Endothelial cell of umbilical vein (primary cell): ENCODE measurements at regions not wholly inside any gene's neighbourhood (a gene's known extent, or its start where the extent isn't known, plus 50 kb on each side); places are given as distances from the start of the nearest gene placed in this dataset.

Experiments used
- BruUV-seq: library from RNA; stranded (reverse); fragments of 400-500 nt; replicated peaks from 2 replicates; lab custom pipeline; 2021; lab: Mats Ljungman, UMichigan
- CTCF ChIA-PET: fragments of 300-600, 350-600 bp; sonication (Branson Sonifier 250); formaldehyde crosslinking; loops from one replicate; lab custom pipeline; 2021; ENCODE audit warnings: antibody characterized with exemption, inconsistent platforms; lab: Charles Lee
- POLR2A ChIA-PET: fragments of 300-600, 350-600 bp; sonication (Branson Sonifier 250); formaldehyde crosslinking; loops from one replicate; lab custom pipeline; 2021; ENCODE audit warnings: antibody characterized with exemption, inconsistent platforms; lab: Charles Lee
- DNase-seq: peaks from one replicate; pipeline ENCODE4 v3.0.0-alpha.2; 2011; ENCODE audit warnings: low read depth, low spot score
- FAIRE-seq: peaks from 2 replicates; lab custom pipeline; 2011; peaks lifted over from hg19 to GRCh38; lab: Jason Lieb, UNC
- H2AFZ ChIP-seq: 2 replicates; pipeline ENCODE4 v1.6.0; 2012; ENCODE audit warnings: low read depth, low read length, control low read depth, inconsistent platforms
- H3K27ac ChIP-seq: 2 replicates; pipeline ENCODE4 v1.5.1; 2011; ENCODE audit warnings: low read depth, mild to moderate bottlenecking, control low read depth, low read length, moderate library complexity; ENCODE audit not compliant: insufficient read depth
- H3K27me3 ChIP-seq, 2 experiments: 2 replicates each; pipeline versions ENCODE4 v1.6.0 to v1.6.1; 2011; ENCODE audit warnings: low read length in 2 of 2, mixed read lengths in 1 of 2; ENCODE audit not compliant: control insufficient read depth in 2 of 2, insufficient read depth in 2 of 2
- H3K36me3 ChIP-seq, 2 experiments: 2 replicates in 1 of 2; 3 replicates in 1 of 2; pipeline ENCODE4 v1.5.1; 2011; ENCODE audit warnings: low read length in 2 of 2, mild to moderate bottlenecking in 1 of 2, moderate library complexity in 1 of 2; ENCODE audit not compliant: control insufficient read depth in 2 of 2, insufficient read depth in 2 of 2; ENCODE audit errors: extremely low read depth in 1 of 2
- H3K4me1 ChIP-seq: 3 replicates; pipeline ENCODE4 v1.5.1; 2011; ENCODE audit warnings: mild to moderate bottlenecking, low read length; ENCODE audit not compliant: control insufficient read depth, insufficient read depth; ENCODE audit errors: extremely low read depth
- H3K4me2 ChIP-seq: 2 replicates; pipeline ENCODE4 v1.6.1; 2011; ENCODE audit warnings: low read length, control low read depth, mixed read lengths; ENCODE audit not compliant: insufficient read depth
- H3K4me3 ChIP-seq, 3 experiments: fragments of 200-600 bp in 1 of 3; sonication (generic), shearing (Covaris generic) in 1 of 3; replicated peaks in 1 of 3; 2 replicates each; pipeline ENCODE4 v1.5.1; 2011 to 2016; ENCODE audit warnings: control low read depth in 3 of 3, low read length in 3 of 3, mild to moderate bottlenecking in 2 of 3, inconsistent platforms in 1 of 3, low read depth in 1 of 3, moderate library complexity in 1 of 3; ENCODE audit not compliant: insufficient read depth in 1 of 3
- H3K79me2 ChIP-seq: 2 replicates; pipeline ENCODE4 v1.6.0; 2012; ENCODE audit warnings: low read length, inconsistent platforms; ENCODE audit not compliant: control insufficient read depth, insufficient read depth
- H3K9ac ChIP-seq: replicated peaks from 2 replicates; pipeline ENCODE3; 2011; ENCODE audit warnings: low read length, control low read depth; ENCODE audit not compliant: insufficient read depth; ENCODE audit errors: extremely low read depth
- H3K9me1 ChIP-seq: replicated peaks from 3 replicates; pipeline ENCODE4 v1.6.0; 2011; ENCODE audit warnings: mild to moderate bottlenecking, low read length; ENCODE audit not compliant: control insufficient read depth, insufficient read depth; ENCODE audit errors: extremely low read depth
- H3K9me3 ChIP-seq: replicated peaks from 2 replicates; pipeline ENCODE4 v1.5.1; 2012; ENCODE audit warnings: low read length, inconsistent platforms; ENCODE audit not compliant: control insufficient read depth, insufficient read depth
- H4K20me1 ChIP-seq: replicated peaks from 2 replicates; pipeline ENCODE3; 2011; ENCODE audit warnings: mild to moderate bottlenecking, low read length; ENCODE audit not compliant: control insufficient read depth, insufficient read depth; ENCODE audit errors: extremely low read depth
- CTCF ChIP-seq, 2 donors: IDR thresholded peaks; 1 replicate in 1 of 2; 2 replicates in 1 of 2; pipeline ENCODE4 v1.5.1; 2011; ENCODE audit warnings: low read length in 2 of 2, mild to moderate bottlenecking in 2 of 2, moderate library complexity in 2 of 2, control low read depth in 1 of 2, inconsistent platforms in 1 of 2, low read depth in 1 of 2; ENCODE audit not compliant: insufficient read depth in 1 of 2; ENCODE audit errors: extremely low read depth in 1 of 2
- EZH2 ChIP-seq: IDR thresholded peaks from 2 replicates; pipeline ENCODE4 v1.6.1; 2012; ENCODE audit warnings: borderline replicate concordance, low read depth, mild to moderate bottlenecking, moderate library complexity, low read length, inconsistent platforms; ENCODE audit not compliant: severe bottlenecking
- FOS ChIP-seq: IDR thresholded peaks from 2 replicates; pipeline ENCODE4 v1.6.1; 2011; ENCODE audit warnings: mild to moderate bottlenecking, low read length, moderate library complexity, borderline replicate concordance; ENCODE audit not compliant: insufficient read depth
- GATA2 ChIP-seq: IDR thresholded peaks from 2 replicates; pipeline ENCODE4 v1.7.0; 2011; ENCODE audit warnings: low read depth, mild to moderate bottlenecking, moderate library complexity, mixed read lengths, low read length; ENCODE audit not compliant: insufficient read length, insufficient read depth
- JUN ChIP-seq: IDR thresholded peaks from 2 replicates; pipeline ENCODE4 v1.6.1; 2011; ENCODE audit warnings: borderline replicate concordance, low read depth; ENCODE audit not compliant: insufficient read length, insufficient read depth
- MAX ChIP-seq: IDR thresholded peaks from 2 replicates; pipeline ENCODE4 v1.6.1; 2011; ENCODE audit not compliant: insufficient read depth, insufficient read length
- MYC ChIP-seq: IDR thresholded peaks from one replicate; pipeline ENCODE4 v1.6.1; 2011; ENCODE audit warnings: mild to moderate bottlenecking, low read depth, low read length
- POLR2A ChIP-seq: IDR thresholded peaks from 2 replicates; pipeline ENCODE4 v1.6.1; 2012; ENCODE audit warnings: low read depth, mild to moderate bottlenecking, control low read depth, low read length
- POLR2AphosphoS5 ChIP-seq: IDR thresholded peaks from 2 replicates; pipeline ENCODE4 v1.6.1; 2012; ENCODE audit warnings: low read depth, mild to moderate bottlenecking, control low read depth, low read length, moderate library complexity; ENCODE audit not compliant: insufficient read depth
- dilution Hi-C: fragments of 300-500 bp; cut with MboI; formaldehyde crosslinking; loops from one replicate; pipeline ENCODE4 v1.15.0; 2019; ENCODE audit warnings: low sequenced_read_pairs; ENCODE audit not compliant: extremely low pct_ligation_motif_present
- intact Hi-C: fragments of 100-400 bp; cut with micrococcal nuclease; formaldehyde crosslinking; loops from one replicate; pipeline ENCODE4 v1.10.0; 2022

GRCh38 chr11:115078461-115079438 lies 400.4 kb downstream of the NXPE2 start:
- Histone ChIP-seq H3K27ac (no peak overlapping the region), H3K9ac (no peak overlapping the region), H3K9me1 (no peaks in the 10 kb centered on the region), H3K79me2 (no peaks in the 10 kb centered on the region), H3K4me2 (no peak overlapping the region), H3K36me3 (no peaks in the 10 kb centered on the region), H3K9me3 (peaks cover 5% of the 10 kb centered on the region), H3K4me3 (no peak overlapping the region), H2AFZ (no peak overlapping the region), H3K27me3 (no peaks in the 10 kb centered on the region), H4K20me1 (no peaks in the 10 kb centered on the region), H3K4me1 (no peaks in the 10 kb centered on the region)
- no TSS peak for BruUV-seq
- FAIRE-seq (no peak), DNase-seq (no peak)
- dilution Hi-C loops (no loop called here), intact Hi-C loops (no loop called here)
- no peak for TF ChIP-seq GATA2
- no peak for TF ChIP-seq CTCF (IDR thresholded peaks at IDR 0.05; ENCODE audit: extremely low read depth in 1 of 2, insufficient read depth in 1 of 2, low read depth in 1 of 2, low read length in 2 of 2)
- TF ChIP-seq MAX, result no peak
- TF ChIP-seq JUN, result no peak
- TF ChIP-seq FOS, result no peak
- no peak for TF ChIP-seq POLR2A
- TF ChIP-seq EZH2, result no peak
- TF ChIP-seq MYC, result no peak
- TF ChIP-seq POLR2AphosphoS5, result no peak
- ChIA-PET POLR2A (no interaction called here), CTCF (no interaction called here)
